ENCODE measurements at regions not wholly inside any gene's neighbourhood (a gene's known extent, or its start where the extent isn't known, plus 50 kb on each side); places are given as distances from the start of the nearest gene placed in this dataset.
A peak's percentile ranks its signal among the peaks of the same experiment; 100 is the strongest.
"Not testable (repeated sequence)": the region's sequence is repeated elsewhere in the genome, so short reads cannot be mapped to it uniquely, and the experiment has no call there.

- not testable (repeated sequence) for DNase-seq (ENCODE audit: low spot score)
These were observed 144.1 kb downstream of the AKR1D1 start for GRCh38 chr7:138220321-138220720.

- not testable (repeated sequence) for DNase-seq (ENCODE audit: low spot score)
These were observed 145.1 kb downstream of the AKR1D1 start for GRCh38 chr7:138221388-138221787.

- no peak for DNase-seq (ENCODE audit: low spot score)
These were observed 147.2 kb downstream of the AKR1D1 start for GRCh38 chr7:138223402-138223879.

DNA sequence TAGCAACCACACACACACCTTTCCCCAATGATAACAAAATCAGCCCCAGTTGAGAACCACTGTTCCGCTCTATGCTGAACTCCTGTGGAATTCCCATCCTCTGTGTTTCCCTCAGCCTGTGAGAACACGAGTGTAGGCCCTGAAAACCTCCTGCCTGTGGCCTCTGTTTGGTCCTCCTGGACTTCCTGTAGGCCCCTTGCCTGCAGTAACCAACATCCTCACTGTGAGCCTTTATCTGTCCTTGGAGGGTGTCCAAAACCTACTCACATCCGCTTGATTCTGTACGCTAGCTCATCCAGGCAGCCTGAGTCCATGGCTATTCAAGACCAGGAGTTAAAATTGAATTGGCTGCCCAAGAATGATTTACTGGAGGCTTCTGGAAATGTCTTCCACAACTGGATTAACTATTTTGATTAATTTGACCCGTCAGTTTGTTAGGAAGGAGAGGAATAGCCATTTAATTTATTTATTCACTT lies 149.8 kb downstream of the AKR1D1 start:
- peak; percentile 79 for DNase-seq (ENCODE audit: low spot score)

DNA sequence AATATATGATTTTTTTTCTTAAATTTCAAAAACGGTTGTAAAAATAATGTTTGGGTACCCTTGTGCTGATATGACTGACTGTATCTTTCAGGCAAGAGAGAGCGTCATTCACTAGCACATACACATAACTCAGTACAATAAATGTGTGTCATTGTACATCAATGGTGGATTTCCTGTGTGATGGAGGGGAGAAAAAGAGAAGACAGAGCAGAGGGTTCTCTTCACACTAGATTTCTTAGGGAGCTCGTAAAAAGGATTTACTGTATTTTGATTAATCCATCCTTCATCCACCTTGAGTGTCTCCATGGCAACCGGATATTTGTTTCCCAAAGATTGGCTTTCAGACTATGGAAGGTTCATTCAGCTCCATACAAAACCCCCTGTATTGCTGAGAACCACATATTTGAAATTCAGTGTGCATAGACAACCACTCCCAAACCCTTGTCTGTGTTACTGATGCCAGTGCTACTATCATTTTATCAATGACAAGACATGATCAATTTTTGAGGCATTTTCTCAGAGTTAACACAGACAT lies 150.6 kb downstream of the AKR1D1 start:
- no peak for DNase-seq (ENCODE audit: low spot score)

DNA sequence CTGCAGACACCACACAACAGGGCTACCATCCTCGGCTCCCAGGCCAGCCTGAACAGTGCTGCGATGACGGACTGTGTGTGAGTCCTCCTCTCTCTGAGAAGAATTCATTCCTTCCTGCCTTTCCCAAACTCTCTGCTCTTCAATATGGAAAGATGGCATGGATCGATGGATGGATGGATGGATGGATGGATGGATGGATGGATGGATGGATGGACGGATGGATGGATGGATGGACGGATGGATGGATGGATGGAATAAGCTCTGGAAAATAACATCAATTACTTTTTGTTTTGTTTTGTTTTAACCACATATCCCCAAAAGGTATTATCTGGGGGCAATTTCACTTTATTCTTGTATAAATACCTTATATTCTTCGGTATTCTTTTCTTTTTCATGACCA lies 151.9 kb downstream of the AKR1D1 start:
- no peak for DNase-seq (ENCODE audit: low spot score)

DNA sequence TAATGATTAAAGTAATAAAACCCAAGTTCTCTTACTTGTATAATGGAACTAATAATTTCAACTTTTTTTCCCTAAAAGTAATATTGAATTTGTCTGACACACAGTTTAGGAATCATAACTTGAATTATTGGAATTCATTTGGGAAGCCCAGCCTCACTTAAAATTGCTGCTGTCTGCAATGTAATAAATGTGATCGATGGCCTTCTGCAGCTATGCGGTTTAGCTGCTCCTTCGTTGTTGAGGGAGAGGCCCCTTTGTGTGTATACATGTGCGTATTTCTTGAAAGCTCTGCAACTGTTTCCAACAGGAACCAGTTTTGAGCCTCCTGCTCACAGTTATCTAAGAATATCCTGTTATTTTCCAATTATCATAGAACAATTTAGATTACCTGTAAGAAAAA lies 152.5 kb downstream of the AKR1D1 start:
- DNase-seq (ENCODE audit: low spot score) = no peak

- DNase-seq (ENCODE audit: low spot score) = no peak
These were observed 156.9 kb downstream of the AKR1D1 start for GRCh38 chr7:138233189-138233588.

DNA sequence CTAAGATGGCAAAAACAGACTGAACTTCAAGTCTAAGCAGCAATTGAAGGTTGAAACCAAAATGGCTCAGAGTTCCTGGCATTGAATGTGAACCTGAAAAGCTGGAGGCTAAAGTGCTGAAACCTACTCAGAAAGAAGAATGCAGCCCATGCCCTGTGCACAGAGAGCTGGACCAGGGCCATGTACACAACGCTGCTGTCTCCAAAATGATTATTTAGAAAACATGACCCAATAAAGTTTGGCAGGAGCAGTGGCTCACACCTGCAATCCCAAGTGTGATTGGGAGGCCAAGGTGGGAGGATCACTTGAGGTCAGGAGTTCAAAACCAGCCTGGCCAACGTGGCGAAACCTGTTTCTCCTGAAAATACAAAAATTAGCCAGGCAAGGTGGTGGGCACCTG lies 158.9 kb downstream of the AKR1D1 start:
- no peak for DNase-seq (ENCODE audit: low spot score)

- DNase-seq (ENCODE audit: low spot score) = no peak
These were observed 161.7 kb downstream of the AKR1D1 start for GRCh38 chr7:138237995-138238394.

DNA sequence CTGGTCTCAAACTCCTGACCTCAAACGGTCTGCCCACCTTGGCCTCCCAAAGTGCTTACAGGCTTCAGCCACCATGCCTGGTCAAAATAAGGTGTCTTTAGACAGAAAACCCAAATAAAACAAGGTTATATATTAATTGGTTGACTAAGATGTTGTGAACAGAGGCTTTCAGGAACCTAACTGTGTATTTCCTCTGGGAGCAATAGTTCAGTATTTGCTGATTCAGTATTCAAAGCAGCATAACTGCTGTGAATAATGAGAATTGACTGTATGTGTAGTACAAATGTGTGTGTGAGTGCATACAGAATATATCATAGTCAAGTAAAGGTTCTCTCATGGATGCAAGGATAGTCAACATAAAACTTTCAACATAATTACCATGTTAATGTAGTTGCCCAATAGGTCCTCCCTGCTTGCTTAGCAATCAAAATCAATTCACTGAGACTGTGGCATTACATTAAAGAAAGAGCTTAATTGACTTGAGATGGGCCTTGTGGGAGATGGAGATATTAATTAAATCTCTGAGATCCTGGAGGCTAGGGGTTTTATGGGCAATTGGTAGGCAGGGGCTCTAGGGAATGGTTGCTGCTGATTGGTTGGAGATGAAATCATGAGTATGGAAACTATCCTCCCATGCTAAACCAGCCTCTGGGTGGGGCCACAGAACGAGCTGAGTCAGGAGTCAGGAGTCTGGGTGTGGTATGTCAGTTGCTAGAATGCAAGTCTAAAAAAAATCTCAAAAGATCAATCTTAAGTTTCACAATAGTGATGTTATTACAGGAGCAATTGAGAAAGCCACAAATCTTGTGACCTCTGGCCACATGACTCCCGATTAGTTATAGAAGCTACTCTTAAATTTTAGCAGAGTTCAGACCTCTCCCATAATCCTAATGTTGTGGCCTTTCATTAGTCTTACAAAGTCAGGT lies 162.7 kb downstream of the AKR1D1 start:
- no peak for DNase-seq (ENCODE audit: low spot score)

DNA sequence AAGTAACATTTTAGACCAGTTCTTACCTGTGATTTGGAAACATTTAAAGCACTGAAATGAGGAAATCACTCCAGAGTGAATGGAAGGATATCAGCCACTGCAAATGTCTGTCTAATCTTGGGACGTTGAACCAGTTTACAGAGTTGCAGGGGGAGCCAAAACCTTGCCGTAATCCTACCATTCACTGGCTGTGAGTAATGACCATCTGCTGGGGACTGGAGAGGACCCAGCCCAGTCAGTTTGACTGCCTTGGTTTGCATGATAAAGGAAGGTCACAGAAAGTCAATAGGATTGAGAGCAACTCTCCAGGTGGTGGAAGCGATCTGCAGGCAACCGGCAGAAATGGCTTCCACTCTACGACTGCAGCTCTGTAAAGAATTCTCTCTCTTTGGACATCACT lies 167.2 kb downstream of the AKR1D1 start:
- no peak for DNase-seq (ENCODE audit: low spot score)

DNA sequence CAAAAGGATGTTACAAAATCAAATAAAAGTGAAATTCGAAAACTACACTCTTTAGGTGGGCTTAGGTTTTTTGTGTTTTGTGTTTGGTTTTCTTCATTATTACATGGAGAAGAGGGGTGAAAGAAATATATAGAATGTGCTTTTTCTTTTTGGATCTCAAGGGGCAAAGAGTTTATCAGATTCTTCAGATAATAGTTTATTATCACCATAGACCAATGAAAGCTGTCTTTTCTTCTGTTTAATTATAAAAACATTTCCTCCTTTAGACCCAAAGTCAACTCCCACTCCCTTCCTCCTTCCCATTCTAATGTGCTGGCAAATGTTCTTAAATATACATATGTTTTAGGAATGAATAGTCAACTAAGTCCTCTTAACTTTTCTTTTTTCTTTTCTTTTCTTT lies 167.6 kb downstream of the AKR1D1 start:
- DNase-seq (ENCODE audit: low spot score) = no peak

DNA sequence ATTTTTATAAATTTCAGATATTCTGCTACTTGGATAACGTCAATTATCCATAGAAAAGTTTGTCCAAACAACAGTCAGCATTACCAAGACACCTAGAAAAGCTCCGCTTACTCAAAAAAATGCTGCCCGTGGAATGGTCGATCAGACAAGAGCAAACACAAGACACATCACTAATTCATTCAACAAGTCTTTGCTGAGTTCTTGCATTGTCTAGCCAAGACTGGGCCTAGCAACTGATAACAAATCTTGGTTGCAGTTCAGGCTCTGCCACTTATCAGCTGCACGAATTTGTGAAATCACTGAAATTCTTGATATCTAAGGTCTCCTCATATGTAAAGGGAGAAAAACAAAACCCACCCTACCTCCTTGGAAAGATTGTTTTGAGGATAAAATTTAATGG lies 168.3 kb downstream of the AKR1D1 start:
- DNase-seq (ENCODE audit: low spot score) = no peak

DNA sequence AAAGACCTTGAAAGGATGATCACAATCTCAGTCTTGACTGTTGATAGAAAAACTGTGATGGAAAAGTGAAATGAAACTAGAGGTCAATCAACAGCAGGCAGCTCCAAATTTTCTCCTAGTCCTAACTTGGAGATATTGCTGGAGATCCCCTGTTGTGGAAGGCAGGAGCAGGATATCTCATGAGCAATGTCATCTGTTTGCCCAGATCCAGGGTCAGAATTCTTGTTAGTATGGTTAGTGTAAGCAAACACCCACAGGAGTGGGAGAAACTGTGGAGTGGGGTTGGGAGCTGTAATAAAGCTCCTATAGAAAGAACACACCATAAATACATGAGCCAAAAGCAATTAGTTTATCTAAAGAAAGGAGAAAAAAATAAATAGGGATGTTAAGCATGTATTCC lies 169.0 kb downstream of the AKR1D1 start:
- no peak for DNase-seq (ENCODE audit: low spot score)

DNA sequence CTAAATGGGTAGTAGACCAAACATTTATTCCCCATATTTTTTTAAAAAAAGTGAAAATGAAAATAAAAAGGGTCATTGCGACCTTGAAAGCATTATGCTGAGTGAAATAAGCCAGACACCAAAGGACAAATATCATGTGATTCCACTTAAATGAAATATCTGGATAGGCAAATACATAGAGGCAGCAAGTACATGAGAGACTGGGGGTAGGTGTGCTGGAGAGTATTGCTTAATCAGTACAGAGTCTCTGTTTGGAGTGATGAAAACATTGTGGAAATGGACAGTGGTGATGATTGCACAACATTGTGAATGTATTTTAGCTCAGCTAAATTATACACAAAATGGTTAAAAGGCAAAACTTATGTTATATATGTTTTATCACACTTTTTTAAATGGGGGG lies 169.4 kb downstream of the AKR1D1 start:
- no peak for DNase-seq (ENCODE audit: low spot score)

DNA sequence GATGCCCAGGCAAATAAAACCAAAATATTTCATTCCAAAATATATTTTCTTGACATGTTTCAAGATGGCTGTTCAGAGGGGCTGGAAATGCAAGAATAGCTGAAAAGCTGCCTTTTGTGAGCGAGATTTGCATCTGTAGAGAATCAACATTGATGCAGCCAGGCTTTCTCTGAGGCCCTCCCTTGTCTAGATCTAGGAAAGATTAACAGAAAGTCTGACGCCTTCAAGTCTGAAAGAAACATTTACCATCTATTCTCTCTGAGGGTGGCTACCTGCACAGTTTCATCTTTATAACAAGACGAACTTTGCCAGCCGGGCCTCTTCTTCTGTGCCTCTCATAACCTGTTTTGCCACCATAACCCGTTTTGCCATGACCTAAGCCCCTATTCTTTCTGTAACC lies 170.2 kb downstream of the AKR1D1 start:
- DNase-seq (ENCODE audit: low spot score) = no peak

- DNase-seq (ENCODE audit: low spot score) = no peak
These were observed 170.8 kb downstream of the AKR1D1 start for GRCh38 chr7:138247081-138247480.

GRCh38 chr7:138247568-138248333 lies 171.5 kb downstream of the AKR1D1 start:
- DNase-seq (ENCODE audit: low spot score) = no peak

- DNase-seq (ENCODE audit: low spot score) = no peak
These were observed 172.3 kb downstream of the AKR1D1 start for GRCh38 chr7:138248609-138249008.

DNA sequence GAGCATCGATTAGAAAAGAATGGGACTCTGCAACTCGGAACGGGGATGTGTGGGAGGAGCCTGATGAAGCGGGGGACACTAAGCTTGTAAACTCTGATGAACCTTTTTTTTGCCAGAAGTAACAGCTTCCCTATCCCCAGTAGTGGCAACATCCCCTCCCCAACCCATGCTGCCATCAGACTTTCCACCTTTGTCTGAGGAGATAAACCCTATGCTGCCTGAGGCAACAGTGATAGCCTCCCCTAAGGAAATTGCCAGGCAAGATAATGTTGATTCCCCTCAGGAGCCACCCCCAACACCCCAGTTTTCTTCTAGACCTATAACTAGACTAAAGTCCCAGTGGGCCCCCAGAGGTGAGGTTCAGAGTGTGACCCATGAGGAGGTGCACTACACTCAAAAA lies 173.7 kb downstream of the AKR1D1 start:
- no peak for DNase-seq (ENCODE audit: low spot score)

DNA sequence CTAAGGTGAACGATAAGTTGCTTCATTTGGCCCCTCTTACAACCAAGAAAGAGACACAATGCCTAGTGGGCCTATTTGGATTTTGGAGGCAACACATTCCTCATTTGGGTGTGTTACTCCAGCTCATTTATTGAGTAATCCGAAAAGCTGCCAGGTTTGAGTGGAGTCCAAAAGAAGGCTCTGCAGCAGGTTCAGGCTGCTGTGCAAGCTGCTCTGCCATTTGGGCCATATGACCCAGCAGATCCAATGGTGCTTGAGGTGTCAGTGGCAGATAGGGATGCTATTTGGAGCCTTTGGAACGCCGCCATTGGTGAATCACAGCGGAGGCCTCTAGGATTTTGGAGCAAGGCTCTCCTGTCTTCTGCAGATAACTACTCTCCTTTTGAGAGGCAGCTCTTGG lies 176.4 kb downstream of the AKR1D1 start:
- not testable (repeated sequence) for DNase-seq (ENCODE audit: low spot score)

- DNase-seq (ENCODE audit: low spot score) = no peak
These were observed 178.2 kb downstream of the AKR1D1 start for GRCh38 chr7:138254444-138254843.

Measured in COLO829 (cell line).